Kidney (tissue), 13 donors: ENCODE measurements at regions not wholly inside any gene's neighbourhood (a gene's known extent, or its start where the extent isn't known, plus 50 kb on each side); places are given as distances from the start of the nearest gene placed in this dataset.

Experiments used
- DNase-seq, 5 donors: peaks; one replicate each; pipeline ENCODE4 v3.0.0-alpha.2; 2013 to 2020
- FAIRE-seq: peaks from 2 replicates; lab custom pipeline; 2012; peaks lifted over from hg19 to GRCh38; lab: Jason Lieb, UNC
- H3K27ac ChIP-seq, 2 donors: one replicate each; pipeline ENCODE4 v1.7.0; 2013; ENCODE audit warnings: low read depth in 2 of 2, low read length in 2 of 2, inconsistent platforms in 1 of 2
- H3K27me3 ChIP-seq: one replicate; pipeline ENCODE4 v1.7.1; 2013; ENCODE audit warnings: low read length, inconsistent platforms; ENCODE audit not compliant: control insufficient read depth, insufficient read depth
- H3K36me3 ChIP-seq, 3 donors: one replicate each; pipeline versions ENCODE4 v1.7.0 to v1.7.1; 2013; ENCODE audit warnings: low read length in 3 of 3, control low read depth in 1 of 3, inconsistent platforms in 1 of 3; ENCODE audit not compliant: insufficient read depth in 3 of 3, control insufficient read depth in 2 of 3
- H3K4me1 ChIP-seq, 3 donors: one replicate each; pipeline versions ENCODE4 v1.7.0 to v1.7.1; 2013; ENCODE audit warnings: low read length in 3 of 3, inconsistent platforms in 1 of 3, low read depth in 1 of 3; ENCODE audit not compliant: control insufficient read depth in 2 of 3, insufficient read depth in 2 of 3
- H3K4me3 ChIP-seq, 3 donors: one replicate each; pipeline versions ENCODE4 v1.7.0 to v1.8.1; 2013; ENCODE audit warnings: low read length in 3 of 3, control low read depth in 1 of 3, inconsistent platforms in 1 of 3
- H3K9ac ChIP-seq, 3 donors: one replicate each; pipeline versions ENCODE4 v1.7.0 to v1.7.1; 2013; ENCODE audit warnings: low read length in 3 of 3, control low read depth in 1 of 3, inconsistent platforms in 1 of 3
- H3K9me3 ChIP-seq, 3 donors: one replicate each; pipeline versions ENCODE4 v1.7.0 to v1.7.1; 2013; ENCODE audit warnings: low read length in 3 of 3, control low read depth in 1 of 3, inconsistent platforms in 1 of 3; ENCODE audit not compliant: control insufficient read depth in 2 of 3, insufficient read depth in 1 of 3
- CTCF ChIP-seq: IDR thresholded peaks from 3 replicates; pipeline ENCODE4 v1.5.1; 2012; ENCODE audit warnings: mild to moderate bottlenecking, moderate library complexity, borderline replicate concordance; ENCODE audit not compliant: insufficient read depth; ENCODE audit errors: extremely low read depth
- intact Hi-C: fragments of 100-400 bp; cut with DNase I; formaldehyde crosslinking; loops from one replicate; pipeline ENCODE4 v1.11.1; 2022
- donor health status: control.
- donor health status: control.
- donor health status: control.
- donor health status: control.
- donor health status: control.
- donor health status: DM: yes; HTN: yes; CAD: no.
- donor health status: Normal renal cell carcinoma (clear cell type).

GRCh38 chr18:73462092-73462491 lies 594.3 kb upstream of the NETO1 start:
- no peak overlapping the region for H3K27ac ChIP-seq
- H3K9me3 ChIP-seq, result no peaks in the 10 kb centered on the region
- H3K9ac ChIP-seq, result no peak overlapping the region
- H3K4me1 ChIP-seq, result no peaks in the 10 kb centered on the region
- intact Hi-C loops, result no loop called here
- DNase-seq (peak in 1 of 5 donors; percentile 31), FAIRE-seq (no peak)
- TF ChIP-seq CTCF, result no peak
- no peaks in the 10 kb centered on the region for H3K36me3 ChIP-seq
- no peaks in the 10 kb centered on the region for H3K27me3 ChIP-seq
- no peak overlapping the region for H3K4me3 ChIP-seq

GRCh38 chr18:73461780-73462059 lies 593.9 kb upstream of the NETO1 start:
- TF ChIP-seq CTCF, result no peak
- H3K4me3 ChIP-seq, result no peak overlapping the region
- H3K27ac ChIP-seq, result no peak overlapping the region
- intact Hi-C loops, result no loop called here
- H3K27me3 ChIP-seq, result no peaks in the 10 kb centered on the region
- H3K36me3 ChIP-seq, result no peaks in the 10 kb centered on the region
- DNase-seq, result no peak
- H3K9ac ChIP-seq, result no peak overlapping the region
- no peaks in the 10 kb centered on the region for H3K9me3 ChIP-seq
- H3K4me1 ChIP-seq, result no peaks in the 10 kb centered on the region
- FAIRE-seq, result no peak

GRCh38 chr18:73461038-73461779 lies 593.4 kb upstream of the NETO1 start:
- H3K36me3 ChIP-seq, result no peaks in the 10 kb centered on the region
- TF ChIP-seq CTCF, result no peak
- H3K9ac ChIP-seq, result no peak overlapping the region
- DNase-seq (peak in 2 of 5 donors; percentile 26 to 43), FAIRE-seq (no peak)
- H3K4me1 ChIP-seq, result no peaks in the 10 kb centered on the region
- intact Hi-C loops, result no loop called here
- no peaks in the 10 kb centered on the region for H3K27me3 ChIP-seq
- H3K27ac ChIP-seq, result no peak overlapping the region
- no peaks in the 10 kb centered on the region for H3K9me3 ChIP-seq
- no peak overlapping the region for H3K4me3 ChIP-seq
